ENCODE measurements at regions not wholly inside any gene's neighbourhood (a gene's known extent, or its start where the extent isn't known, plus 50 kb on each side); places are given as distances from the start of the nearest gene placed in this dataset.

DNA sequence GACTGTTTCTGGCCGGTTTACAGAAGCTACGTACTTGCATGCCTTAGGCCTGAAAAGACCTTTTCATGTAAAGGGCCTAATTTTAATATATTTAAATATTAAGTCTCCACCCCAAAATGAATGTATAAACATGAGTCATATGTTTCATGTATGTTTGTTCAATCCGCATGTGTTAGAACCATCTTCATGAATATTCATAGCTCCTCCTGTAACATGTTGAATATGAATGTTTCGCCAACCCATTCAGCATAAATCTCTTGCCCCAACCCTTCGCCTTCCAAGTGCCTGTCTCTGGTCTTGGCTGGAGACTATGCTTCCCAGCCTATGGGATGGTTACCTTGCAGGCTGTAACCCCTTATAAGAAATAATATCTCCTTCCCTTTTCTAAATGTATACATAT is 212.5 kb downstream of the SCG2 start:
- no peak for DNase-seq (ENCODE audit: low read depth)

DNA sequence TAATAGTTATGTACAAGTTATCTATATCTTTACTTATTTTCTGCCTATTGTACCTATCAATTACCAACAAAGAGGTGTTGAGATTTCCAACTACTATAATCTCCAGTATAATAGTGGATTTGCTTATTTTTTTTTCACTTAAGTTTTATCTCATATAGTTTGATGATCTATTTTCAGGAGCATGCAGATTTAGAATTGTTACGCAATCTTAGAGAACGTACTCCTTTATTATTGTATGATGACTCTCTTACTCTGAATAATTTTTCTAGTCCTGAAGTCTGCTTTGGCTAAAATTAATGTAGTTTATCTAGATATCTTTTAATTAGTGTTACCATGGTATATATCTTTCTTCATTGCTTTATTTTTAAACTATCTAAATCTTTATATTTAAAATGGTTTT is 205.2 kb downstream of the SCG2 start:
- no peak for DNase-seq (ENCODE audit: low read depth)

DNA sequence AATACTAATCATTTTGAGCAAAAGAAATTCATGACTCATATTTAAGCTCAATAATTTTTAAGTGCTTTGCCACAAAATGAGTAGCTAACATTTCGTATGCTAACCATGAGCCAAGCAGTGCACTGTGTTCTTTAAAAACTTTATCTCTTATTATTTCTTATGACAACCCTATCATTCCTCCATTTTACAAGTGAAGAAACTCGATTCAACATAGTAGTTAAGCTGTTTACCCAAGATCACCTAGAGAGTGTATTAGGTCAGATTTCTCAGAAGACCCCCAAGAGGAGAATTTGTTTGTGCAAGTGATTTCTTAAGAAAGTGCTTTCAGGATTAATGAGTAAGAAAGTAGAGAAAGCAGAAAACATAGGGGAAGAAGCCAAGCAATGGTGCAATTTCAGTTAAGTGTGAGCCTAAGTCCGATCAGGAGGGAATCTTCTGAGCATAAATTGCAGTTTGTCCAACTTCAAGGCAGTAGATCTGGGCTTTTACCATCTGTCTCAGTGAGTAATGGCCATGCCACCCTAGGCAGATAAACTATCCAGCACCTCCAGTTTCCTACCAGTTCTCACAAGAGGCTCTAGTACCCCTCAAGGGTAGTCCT is 202.7 kb downstream of the SCG2 start:
- no peak for DNase-seq (ENCODE audit: low read depth)

- DNase-seq (ENCODE audit: low read depth) = no peak
These were observed 197.5 kb downstream of the SCG2 start for GRCh38 chr2:223404616-223405015.

GRCh38 chr2:223414646-223415045 is 187.5 kb downstream of the SCG2 start:
- DNase-seq (ENCODE audit: low read depth) = peak; percentile 75

GRCh38 chr2:223415071-223415470 is 187.1 kb downstream of the SCG2 start:
- DNase-seq (ENCODE audit: low read depth) = no peak

- peak; percentile 1 for DNase-seq (ENCODE audit: low read depth)
These were observed 185.1 kb downstream of the SCG2 start for GRCh38 chr2:223416815-223417610.

- DNase-seq (ENCODE audit: low read depth) = no peak
These were observed 184.0 kb downstream of the SCG2 start for GRCh38 chr2:223418131-223418530.

- no peak for DNase-seq (ENCODE audit: low read depth)
These were observed 183.5 kb downstream of the SCG2 start for GRCh38 chr2:223418604-223419199.

GRCh38 chr2:223420048-223420447 is 182.1 kb downstream of the SCG2 start:
- no peak for DNase-seq (ENCODE audit: low read depth)

DNA sequence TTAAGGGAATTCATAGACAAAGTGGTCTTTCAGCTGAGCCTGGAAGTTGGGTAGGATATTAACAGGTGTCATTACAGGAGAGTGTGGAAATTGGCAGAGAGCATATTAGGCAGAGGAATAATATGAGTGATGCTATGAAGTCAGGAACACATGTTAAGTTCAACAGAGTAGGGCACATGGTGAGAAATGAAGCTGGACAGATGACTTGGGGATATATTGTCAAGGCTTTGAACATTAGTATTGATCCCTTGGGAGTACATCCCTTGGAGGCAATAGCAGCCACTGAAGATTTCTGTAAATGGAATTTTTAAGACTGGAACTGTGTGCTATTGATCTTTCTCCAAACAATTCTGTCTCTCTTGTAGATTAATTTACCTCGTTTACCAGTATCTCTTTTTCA is 170.7 kb downstream of the SCG2 start:
- DNase-seq (ENCODE audit: low read depth) = no peak

GRCh38 chr2:223433461-223433860 is 168.7 kb downstream of the SCG2 start:
- DNase-seq (ENCODE audit: low read depth) = no peak

GRCh38 chr2:223437788-223438187 is 164.4 kb downstream of the SCG2 start:
- no peak for DNase-seq (ENCODE audit: low read depth)

GRCh38 chr2:223439184-223439583 is 163.0 kb downstream of the SCG2 start:
- no peak for DNase-seq (ENCODE audit: low read depth)

DNA sequence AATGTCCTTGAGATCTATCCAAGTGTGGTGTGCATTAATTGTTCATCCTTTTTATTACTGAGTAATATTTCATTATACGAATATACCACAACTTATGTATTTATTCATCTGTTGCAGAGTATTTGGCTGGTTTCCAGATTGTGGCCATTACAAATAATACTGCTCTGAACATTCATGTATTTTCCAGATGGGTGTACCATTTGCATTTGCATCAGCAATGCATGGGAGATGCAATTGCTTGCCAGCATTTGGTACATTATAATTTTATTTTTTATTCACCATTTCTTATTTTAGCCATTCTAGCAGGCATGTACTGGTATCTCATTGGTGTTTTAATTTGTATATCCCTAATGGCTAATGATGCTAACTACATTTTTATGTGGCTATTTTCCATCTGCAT is 162.4 kb downstream of the SCG2 start:
- no peak for DNase-seq (ENCODE audit: low read depth)

- no peak for DNase-seq (ENCODE audit: low read depth)
These were observed 159.3 kb downstream of the SCG2 start for GRCh38 chr2:223442847-223443246.

GRCh38 chr2:223450246-223450645 is 151.9 kb downstream of the SCG2 start:
- DNase-seq (ENCODE audit: low read depth) = no peak

GRCh38 chr2:223457301-223457700 is 144.9 kb downstream of the SCG2 start:
- no peak for DNase-seq (ENCODE audit: low read depth)

DNA sequence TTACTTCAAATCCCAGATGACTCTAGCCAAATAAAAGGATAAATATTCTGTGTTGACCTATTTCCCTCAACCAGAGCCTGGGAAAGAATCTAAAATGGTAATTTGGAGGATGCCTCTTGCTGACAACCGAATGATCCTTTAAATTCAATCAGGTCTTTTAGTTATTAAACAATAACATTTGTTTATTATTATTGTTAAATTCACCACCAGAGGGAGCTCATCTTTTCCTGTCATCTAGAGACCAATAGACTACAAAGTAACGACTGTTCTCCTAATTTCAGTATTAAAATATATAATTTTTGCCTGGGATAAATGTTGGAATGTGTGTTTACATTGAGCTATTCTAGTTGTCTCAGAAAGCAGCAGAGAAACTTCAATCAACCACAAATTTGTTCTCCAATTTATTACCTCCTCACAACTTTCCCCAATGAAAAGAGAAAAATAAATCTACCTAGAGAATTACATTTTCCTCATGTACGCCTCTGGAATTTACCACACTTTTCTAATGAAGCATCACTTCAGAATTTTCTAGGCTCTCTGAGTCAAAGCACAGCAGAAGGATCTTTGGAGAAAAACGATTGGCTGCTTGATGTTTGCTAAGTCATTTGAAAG is 142.7 kb downstream of the SCG2 start:
- no peak for DNase-seq (ENCODE audit: low read depth)

- no peak for DNase-seq (ENCODE audit: low read depth)
These were observed 142.0 kb downstream of the SCG2 start for GRCh38 chr2:223460209-223460608.

GRCh38 chr2:223460774-223461211 is 141.4 kb downstream of the SCG2 start:
- DNase-seq (ENCODE audit: low read depth) = no peak

DNA sequence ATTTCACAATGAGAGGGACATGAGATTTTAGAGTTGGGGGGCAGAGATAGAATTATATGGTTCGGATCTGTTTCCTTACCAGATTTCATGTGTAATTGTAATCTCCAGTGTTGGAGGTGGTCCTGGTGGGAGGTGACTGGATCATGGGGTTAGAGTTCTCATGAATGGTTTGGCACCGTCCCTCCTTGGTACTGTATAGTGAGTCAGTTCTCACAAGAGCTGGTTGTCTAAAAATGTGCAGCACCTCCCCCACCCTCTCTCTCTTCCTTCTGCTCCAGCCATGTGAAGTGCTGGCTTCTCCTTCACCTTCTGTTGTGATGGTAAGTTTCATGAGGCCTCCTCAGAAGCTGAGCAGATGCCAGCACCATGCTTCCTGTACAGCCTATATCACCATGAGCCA is 138.1 kb downstream of the SCG2 start:
- no peak for DNase-seq (ENCODE audit: low read depth)

- peak; percentile 98 for DNase-seq (ENCODE audit: low read depth)
These were observed 136.4 kb downstream of the SCG2 start for GRCh38 chr2:223465793-223466192.

Data from fibroblast of the conjunctiva (primary cell).